HG03039 (cell line): ENCODE measurements at regions not wholly inside any gene's neighbourhood (a gene's known extent, or its start where the extent isn't known, plus 50 kb on each side); places are given as distances from the start of the nearest gene placed in this dataset.

Source experiments
- ATAC-seq: cut with Tn5 transposase; IDR thresholded peaks from one replicate; pipeline ENCODE4 v1.9.1; 2021; ENCODE audit warnings: mild to moderate bottlenecking, moderate library complexity; ENCODE audit not compliant: unreplicated experiment

DNA sequence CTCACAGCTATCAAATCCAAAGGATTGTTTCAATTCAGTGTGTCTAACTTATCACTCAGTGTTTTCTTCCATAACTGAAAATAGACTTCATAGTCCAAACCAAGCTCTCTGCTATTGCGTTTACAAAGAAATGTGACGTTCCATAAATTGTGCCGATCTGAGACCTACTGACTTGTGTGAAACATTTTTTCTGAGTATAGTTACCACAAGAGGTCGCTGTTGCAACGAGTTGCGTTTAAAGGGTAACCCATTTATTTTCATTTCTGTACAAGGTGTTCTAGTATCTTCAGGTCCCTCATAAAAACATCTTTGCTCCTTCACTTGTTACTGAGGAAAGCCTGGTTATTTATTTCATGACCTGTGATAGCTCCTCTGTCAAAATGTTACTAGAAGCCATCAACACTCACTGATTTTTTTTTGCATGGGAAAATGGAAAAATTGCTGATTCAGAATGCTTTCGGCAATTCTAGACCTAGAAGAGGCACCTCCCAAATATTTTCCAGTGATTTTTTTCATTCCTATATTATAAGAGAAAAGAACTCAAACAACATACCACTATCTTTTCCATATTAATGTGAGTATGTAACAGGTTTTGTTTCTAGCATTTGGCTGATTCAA, 60.9 kb upstream of the OR4E1 start:
- no peak for ATAC-seq

- ATAC-seq, result no peak
These were observed 56.1 kb upstream of the OR4E1 start for GRCh38 chr14:21729703-21730233.

GRCh38 chr14:21725250-21725649, 51.6 kb upstream of the OR4E1 start:
- no peak for ATAC-seq

- ATAC-seq, result no peak
These were observed 50.7 kb upstream of the OR4E1 start for GRCh38 chr14:21724090-21724973.

DNA sequence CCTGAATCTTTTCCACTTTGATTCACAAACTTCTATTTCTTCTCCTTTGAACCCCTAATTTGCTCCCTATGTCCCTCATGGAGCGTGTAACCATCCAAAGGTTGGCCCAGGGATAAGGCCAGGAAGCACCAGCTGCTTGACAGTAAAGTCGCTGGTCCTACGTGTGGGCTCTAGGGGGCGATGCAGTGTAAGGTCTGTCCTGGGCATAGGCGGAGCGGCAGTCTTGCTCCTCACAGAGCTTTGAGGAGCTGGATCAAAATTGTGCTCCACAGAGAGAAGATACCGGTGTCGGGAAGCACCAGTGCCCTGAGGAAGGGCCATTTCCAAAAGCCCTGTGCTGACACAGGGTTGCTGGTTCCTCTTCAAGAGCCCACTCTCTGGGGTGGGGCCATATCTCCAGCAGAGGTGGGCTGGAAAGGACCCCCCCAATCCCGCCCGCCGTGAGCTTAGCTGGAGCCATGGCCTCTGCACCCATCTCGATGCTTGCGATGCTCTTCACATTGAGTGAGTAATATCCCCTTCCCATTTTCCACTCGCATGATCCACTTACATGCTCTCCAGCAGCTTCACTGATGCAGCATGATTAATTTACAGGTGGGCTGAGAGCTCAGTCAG, 49.9 kb upstream of the OR4E1 start:
- no peak for ATAC-seq
